ENCODE measurements at regions not wholly inside any gene's neighbourhood (a gene's known extent, or its start where the extent isn't known, plus 50 kb on each side); places are given as distances from the start of the nearest gene placed in this dataset.
"Not testable (repeated sequence)": the region's sequence is repeated elsewhere in the genome, so short reads cannot be mapped to it uniquely, and the experiment has no call there.

- DNase-seq = no peak
Measured at GRCh38 chr6:84912472-84913322, 148.3 kb upstream of the TBX18 start.

GRCh38 chr6:84910906-84911607, 146.7 kb upstream of the TBX18 start:
- DNase-seq = no peak

- DNase-seq = no peak
Measured at GRCh38 chr6:84908304-84908904, 144.0 kb upstream of the TBX18 start.

GRCh38 chr6:84906514-84906913, 142.1 kb upstream of the TBX18 start:
- DNase-seq = no peak

GRCh38 chr6:84905823-84906222, 141.4 kb upstream of the TBX18 start:
- DNase-seq = no peak

- DNase-seq = no peak
Measured at GRCh38 chr6:84902354-84902928, 138.0 kb upstream of the TBX18 start.

- DNase-seq = no peak
Measured at GRCh38 chr6:84897988-84898594, 133.7 kb upstream of the TBX18 start.

- DNase-seq = no peak
Measured at GRCh38 chr6:84897011-84897410, 132.6 kb upstream of the TBX18 start.

- no peak for DNase-seq
Measured at GRCh38 chr6:84892671-84893070, 128.3 kb upstream of the TBX18 start.

GRCh38 chr6:84882768-84883766, 118.7 kb upstream of the TBX18 start:
- DNase-seq = no peak

- DNase-seq = not testable (repeated sequence)
Measured at GRCh38 chr6:84879385-84879784, 115.0 kb upstream of the TBX18 start.

GRCh38 chr6:84877515-84878210, 113.3 kb upstream of the TBX18 start:
- no peak for DNase-seq

- no peak for DNase-seq
Measured at GRCh38 chr6:84876723-84877514, 112.5 kb upstream of the TBX18 start.

GRCh38 chr6:84872996-84873723, 108.8 kb upstream of the TBX18 start:
- no peak for DNase-seq

- DNase-seq = no peak
Measured at GRCh38 chr6:84871925-84872324, 107.5 kb upstream of the TBX18 start.

- DNase-seq = no peak
Measured at GRCh38 chr6:84870672-84871071, 106.3 kb upstream of the TBX18 start.

- no peak for DNase-seq
Measured at GRCh38 chr6:84868149-84868548, 103.8 kb upstream of the TBX18 start.

GRCh38 chr6:84867521-84867920, 103.1 kb upstream of the TBX18 start:
- DNase-seq = no peak

GRCh38 chr6:84866715-84867114, 102.3 kb upstream of the TBX18 start:
- DNase-seq = no peak

GRCh38 chr6:84865372-84865771, 101.0 kb upstream of the TBX18 start:
- not testable (repeated sequence) for DNase-seq

Data from NCI-H82 (cell line).